Stimulated activated naive CD4-positive, alpha-beta T cell treated with Interleukin-2 at 50 U/mL for 16 hours (primary cell): ENCODE measurements at regions not wholly inside any gene's neighbourhood (a gene's known extent, or its start where the extent isn't known, plus 50 kb on each side); places are given as distances from the start of the nearest gene placed in this dataset.

Experiments used
- DNase-seq: peaks from one replicate; lab custom pipeline; 2025; lab: John Stamatoyannopoulos, UW

- no peak for DNase-seq
Measured at GRCh38 chr10:44619975-44620374, 235.1 kb upstream of the CXCL12 start.

- DNase-seq: no peak
Measured at GRCh38 chr10:44627591-44628354, 242.9 kb upstream of the CXCL12 start.

- DNase-seq: no peak
Measured at GRCh38 chr10:44628921-44629320, 244.0 kb upstream of the CXCL12 start.

GRCh38 chr10:44635176-44635575, 250.3 kb upstream of the CXCL12 start:
- DNase-seq: no peak

- DNase-seq: no peak
Measured at GRCh38 chr10:44636625-44637024, 251.7 kb upstream of the CXCL12 start.

- DNase-seq: no peak
Measured at GRCh38 chr10:44640429-44640828, 255.5 kb upstream of the CXCL12 start.

- DNase-seq: no peak
Measured at GRCh38 chr10:44647473-44647872, 262.6 kb upstream of the CXCL12 start.

- no peak for DNase-seq
Measured at GRCh38 chr10:44647877-44648542, 263.1 kb upstream of the CXCL12 start.

GRCh38 chr10:44650691-44651661, 260.2 kb upstream of the TMEM72 start:
- no peak for DNase-seq

GRCh38 chr10:44651834-44652233, 259.3 kb upstream of the TMEM72 start:
- no peak for DNase-seq

GRCh38 chr10:44659320-44659719, 251.8 kb upstream of the TMEM72 start:
- DNase-seq: no peak

GRCh38 chr10:44660271-44660670, 250.9 kb upstream of the TMEM72 start:
- no peak for DNase-seq

- no peak for DNase-seq
Measured at GRCh38 chr10:44662051-44662450, 249.1 kb upstream of the TMEM72 start.

- DNase-seq: no peak
Measured at GRCh38 chr10:44668336-44668735, 242.8 kb upstream of the TMEM72 start.

GRCh38 chr10:44671319-44671718, 239.8 kb upstream of the TMEM72 start:
- DNase-seq: no peak

- no peak for DNase-seq
Measured at GRCh38 chr10:44673245-44673983, 237.7 kb upstream of the TMEM72 start.

- no peak for DNase-seq
Measured at GRCh38 chr10:44674536-44675386, 236.4 kb upstream of the TMEM72 start.

- no peak for DNase-seq
Measured at GRCh38 chr10:44675387-44675874, 235.7 kb upstream of the TMEM72 start.

GRCh38 chr10:44680764-44681163, 230.4 kb upstream of the TMEM72 start:
- DNase-seq: no peak

- no peak for DNase-seq
Measured at GRCh38 chr10:44682507-44682906, 228.6 kb upstream of the TMEM72 start.

- DNase-seq: no peak
Measured at GRCh38 chr10:44684661-44685060, 226.5 kb upstream of the TMEM72 start.
